DMS153 (cell line): ENCODE measurements at regions not wholly inside any gene's neighbourhood (a gene's known extent, or its start where the extent isn't known, plus 50 kb on each side); places are given as distances from the start of the nearest gene placed in this dataset.
"Not testable (repeated sequence)": the region's sequence is repeated elsewhere in the genome, so short reads cannot be mapped to it uniquely, and the experiment has no call there.

Experiments
- DNase-seq: peaks from one replicate; lab custom pipeline; 2025; lab: John Stamatoyannopoulos, UW

DNA sequence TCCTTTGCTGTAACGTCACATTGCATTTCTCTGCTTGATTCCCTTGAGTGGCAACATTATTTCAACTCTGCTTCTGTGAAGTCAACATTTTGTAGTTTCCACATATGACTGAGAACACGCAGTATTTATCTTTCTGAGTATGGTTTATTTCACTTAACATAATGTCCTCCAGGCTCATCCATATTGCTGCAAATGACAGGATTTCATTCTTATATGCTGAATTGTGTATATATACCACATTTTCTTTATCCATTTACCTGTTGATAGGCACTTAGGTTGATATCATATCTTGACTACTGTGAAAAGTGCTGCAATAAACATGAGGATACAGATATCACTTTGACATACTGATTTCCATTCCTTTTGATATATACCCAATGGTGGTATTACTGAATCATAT, 878.5 kb downstream of the PLOD2 start:
- no peak for DNase-seq

DNA sequence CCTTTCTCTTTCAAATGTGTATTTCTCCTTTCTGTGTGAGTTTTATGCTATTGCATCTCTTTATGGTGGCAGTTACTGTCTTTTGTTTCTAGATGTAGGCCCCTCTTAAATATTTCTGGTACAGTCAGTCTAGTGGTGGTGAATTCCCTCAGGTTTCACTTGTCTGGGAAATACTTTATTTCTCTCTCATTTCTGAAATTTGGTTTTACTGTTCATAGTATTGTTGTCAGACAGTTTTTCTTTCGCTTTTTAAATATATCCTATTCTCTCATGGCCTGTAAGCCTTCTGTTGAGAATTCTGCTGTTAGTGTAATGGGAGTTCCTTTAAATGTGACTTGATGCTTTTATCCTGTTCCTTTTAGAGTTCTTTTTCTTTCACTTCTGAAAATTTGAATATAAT, 874.0 kb downstream of the PLOD2 start:
- no peak for DNase-seq

DNA sequence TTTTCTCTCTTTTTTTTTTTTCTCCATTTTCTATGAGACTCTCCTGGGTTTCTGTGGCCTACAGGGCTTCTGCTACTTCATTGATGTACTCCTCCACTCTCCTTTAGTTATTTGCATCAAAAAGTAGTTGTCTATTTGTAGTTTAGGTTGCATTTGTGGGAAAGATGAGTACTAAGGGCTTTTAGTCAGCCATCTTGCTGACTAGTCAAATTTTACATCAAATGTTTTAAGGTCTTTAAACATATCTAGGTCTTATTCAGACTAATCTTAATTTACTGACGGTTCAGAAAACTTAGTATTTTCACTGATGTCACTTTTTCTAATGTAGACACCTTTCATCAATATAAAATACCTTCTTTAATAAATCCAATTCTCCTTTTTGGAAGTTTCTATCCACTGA, 871.0 kb downstream of the PLOD2 start:
- DNase-seq: no peak

DNA sequence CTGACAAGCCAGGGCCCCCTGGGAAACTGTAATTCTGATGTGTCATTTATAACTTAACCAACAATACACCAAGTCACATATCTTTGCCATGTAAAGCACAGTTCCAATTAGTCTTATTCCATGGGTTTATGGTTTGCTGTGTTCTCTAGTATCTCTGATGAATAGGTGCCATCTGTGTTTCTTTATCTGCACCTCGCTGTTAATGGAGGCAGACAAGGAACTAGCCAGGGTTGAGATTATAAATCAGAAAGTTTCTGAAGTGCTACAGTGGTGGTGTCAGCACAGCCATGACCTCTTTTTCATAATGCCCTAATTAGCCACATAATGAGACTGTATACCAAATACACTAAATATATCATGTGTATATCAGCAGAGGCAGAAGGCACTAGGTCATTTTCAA, 866.4 kb downstream of the PLOD2 start:
- no peak for DNase-seq

DNA sequence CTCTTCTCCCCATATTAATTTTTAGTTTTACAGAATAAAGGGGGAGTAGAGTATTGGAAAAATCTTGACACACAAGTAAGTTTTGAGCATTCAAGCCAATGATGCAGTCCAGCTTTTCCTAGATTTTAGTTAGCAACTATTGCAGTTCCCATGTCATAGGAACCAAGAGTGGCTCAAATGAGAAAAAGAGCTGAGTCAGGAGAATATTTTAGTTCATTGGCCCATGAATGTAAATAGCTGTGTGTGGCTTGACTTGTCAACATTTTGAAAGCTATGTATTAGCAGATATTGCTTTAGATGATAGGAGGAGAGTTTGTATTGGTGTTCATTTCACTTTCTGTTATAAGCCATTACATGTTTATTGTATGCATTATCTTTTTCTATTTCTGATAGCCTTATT, 853.7 kb downstream of the PLOD2 start:
- no peak for DNase-seq

DNA sequence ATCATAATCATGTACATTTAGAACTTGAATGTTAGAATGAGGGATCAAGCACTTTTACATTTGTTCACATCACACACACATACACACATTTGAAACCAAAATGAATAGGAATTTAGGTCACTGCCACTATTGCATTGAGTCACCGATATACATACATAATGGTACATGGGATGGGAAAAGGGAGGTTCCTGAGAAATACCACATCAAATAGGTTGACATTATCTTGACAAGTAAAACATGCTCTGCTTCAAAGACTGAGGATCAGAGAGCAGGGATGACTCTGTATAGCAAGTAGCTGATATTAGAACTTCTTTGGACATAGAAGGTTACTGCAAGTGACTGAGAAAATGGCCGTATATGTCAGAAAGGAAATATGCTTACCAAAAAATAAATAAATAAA, 847.2 kb downstream of the PLOD2 start:
- no peak for DNase-seq

DNA sequence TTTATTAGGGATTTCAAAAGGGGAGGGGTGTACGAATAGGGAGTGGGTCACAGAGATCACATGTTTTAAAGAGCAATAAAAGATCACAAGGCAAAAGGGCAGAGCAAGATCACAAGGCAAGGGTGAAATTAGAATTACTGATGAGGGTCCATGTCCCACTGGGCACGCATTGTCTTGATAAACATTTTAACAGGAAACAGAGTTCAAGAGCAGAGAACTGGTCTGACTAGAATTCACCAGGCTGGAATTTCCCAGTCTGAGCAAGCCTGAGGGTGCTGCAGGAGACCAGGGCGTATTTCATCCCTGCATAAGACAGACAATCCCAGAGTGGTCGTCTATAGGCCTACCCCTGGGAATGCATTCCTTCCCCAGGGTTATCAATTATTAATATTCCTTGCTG, 844.7 kb downstream of the PLOD2 start:
- not testable (repeated sequence) for DNase-seq

DNA sequence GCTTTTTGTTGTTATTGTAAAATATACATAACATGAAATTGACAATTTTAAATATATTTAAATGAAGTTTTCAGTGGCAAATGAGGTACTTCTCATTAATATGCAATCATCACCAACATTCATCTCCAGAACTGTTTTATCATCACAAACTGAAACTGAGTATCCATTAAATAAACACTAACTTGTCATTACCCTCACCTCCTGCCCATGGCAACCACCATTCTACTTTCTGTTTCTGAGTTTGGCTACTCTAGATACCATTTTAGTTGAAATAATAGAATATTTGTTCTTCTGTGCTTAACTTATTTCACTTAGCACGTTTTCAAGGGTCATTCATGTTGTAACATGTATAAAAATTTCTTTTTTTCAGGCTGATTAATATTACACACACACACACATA, 834.3 kb downstream of the PLOD2 start:
- no peak for DNase-seq

DNA sequence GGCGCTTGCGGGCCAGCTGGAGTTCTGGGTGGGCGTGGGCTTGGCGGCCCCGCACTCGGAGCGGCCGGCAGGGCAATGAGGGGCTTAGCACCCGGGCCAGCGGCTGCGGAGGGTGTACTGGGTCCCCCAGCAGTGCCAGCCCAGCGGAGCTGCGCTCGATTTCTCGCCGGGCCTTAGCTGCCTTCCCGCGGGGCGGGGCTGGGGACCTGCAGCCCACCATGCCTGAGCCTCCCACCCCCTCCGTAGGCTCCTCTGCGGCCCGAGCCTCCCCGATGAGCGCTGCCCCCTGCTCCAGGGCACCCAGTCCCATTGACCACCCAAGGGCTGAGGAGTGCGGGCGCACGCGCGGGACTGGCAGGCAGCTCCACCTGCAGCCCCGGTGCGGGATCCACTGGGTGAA, 827.6 kb downstream of the PLOD2 start:
- not testable (repeated sequence) for DNase-seq

DNA sequence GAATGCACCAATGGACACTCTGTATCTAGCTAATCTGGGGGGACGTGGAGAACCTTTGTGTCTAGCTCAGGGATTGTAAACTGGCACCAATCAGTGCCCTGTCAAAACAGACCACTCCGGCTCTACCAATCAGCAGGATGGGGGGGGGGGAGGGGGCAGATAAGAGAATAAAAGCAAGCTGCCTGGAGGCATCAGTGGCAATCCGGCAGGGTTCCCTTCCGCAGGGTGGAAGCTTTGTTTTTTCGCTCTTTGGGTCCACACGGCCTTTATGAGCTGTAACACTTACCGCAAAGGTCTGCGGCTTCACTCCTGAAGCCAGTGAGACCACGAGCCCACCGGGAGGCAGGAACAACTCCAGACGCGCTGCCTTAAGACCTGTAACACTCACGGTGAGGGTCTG, 827.1 kb downstream of the PLOD2 start:
- DNase-seq: no peak

DNA sequence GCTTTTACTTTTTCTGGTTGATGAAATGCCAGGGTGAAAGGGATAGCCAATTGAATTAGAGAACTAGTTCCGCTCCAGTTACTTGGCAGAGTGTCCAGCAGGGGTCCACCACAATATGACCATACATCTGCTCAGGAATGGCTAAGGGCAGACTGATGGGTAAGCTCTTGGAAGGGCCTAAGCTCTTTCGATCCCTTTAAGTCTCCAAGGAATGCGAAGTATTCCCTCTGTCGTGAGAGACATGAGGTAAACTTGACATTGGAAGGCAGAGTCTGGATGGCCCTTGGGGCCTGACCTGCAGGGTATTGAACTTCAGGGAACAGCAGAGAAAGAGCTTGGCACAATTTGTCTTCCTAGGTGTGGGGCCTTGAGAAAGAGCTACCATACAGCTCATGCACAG, 805.8 kb downstream of the PLOD2 start:
- no peak for DNase-seq

DNA sequence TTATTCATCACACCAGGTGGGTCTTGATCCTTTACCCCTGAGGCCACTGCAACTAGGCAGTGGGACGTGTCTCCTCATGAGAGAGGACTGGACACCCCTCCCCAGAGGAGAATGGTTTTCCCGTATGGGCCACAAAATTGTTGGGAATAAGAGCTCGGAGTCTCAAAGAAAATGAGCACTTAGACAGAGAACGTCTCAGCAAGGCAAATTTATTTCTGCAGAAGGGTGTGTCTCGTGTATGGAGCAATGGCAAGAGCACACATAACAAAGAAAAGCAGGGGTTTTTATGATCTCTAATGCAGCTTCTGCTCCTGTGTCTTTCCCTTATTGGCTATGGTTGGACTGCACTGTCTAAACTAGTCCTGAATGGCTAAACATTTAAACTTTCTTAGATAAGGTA, 803.5 kb downstream of the PLOD2 start:
- no peak for DNase-seq

DNA sequence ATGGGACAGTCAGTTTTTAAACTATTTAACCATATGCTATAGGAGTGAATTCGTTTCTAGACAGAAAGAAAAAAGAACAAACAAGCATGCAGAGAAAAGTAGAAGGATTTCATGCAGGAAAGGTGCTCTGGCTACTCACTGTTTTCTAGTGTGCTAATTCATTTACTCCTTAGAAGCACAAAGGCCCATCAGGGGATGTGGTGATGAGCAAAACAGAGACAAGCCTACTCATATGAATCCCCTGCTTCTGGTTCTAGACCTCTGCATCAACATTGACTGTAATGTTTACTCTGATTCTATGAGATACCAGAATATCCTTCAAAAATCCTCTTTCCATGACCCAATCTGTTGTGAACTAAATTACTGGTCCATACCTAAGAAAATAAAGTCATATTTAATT, 801.9 kb downstream of the PLOD2 start:
- DNase-seq: no peak

DNA sequence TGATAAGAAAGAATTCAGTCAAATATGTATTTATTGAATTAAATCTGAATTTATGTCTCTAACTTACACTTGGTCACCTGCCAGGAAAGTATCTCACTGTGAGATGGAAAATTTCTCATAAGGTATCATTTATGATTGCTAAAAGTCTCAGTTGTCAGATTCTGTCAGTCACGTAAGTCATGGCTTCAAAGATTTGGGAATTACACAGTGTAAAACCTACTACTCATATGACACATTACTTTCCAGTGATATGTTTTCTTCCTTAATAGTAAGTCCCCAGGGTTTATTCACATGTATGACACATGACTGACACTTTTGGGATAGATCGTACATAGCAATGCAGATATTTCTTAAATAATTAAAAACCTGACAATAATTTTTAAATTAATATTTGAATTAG, 792.2 kb downstream of the PLOD2 start:
- DNase-seq: no peak

DNA sequence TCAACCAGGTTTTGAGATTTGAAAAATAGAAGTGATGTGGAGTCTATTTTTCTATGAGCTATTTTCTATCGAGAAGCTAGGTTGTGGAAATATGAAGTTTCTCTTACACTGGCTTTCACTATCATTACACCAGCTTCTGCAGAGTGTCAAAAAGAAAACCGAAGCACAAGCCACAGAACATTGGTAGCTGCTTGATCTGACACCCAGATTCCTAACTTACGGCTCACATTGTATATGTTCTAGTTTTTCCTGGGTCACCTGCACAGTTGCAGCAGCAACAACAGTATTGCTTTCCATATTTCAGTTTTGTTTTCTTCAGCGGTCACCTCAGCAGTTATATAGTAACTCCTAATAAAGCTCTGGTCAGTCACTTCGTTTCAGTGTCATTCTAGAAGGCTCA, 790.1 kb downstream of the PLOD2 start:
- no peak for DNase-seq

DNA sequence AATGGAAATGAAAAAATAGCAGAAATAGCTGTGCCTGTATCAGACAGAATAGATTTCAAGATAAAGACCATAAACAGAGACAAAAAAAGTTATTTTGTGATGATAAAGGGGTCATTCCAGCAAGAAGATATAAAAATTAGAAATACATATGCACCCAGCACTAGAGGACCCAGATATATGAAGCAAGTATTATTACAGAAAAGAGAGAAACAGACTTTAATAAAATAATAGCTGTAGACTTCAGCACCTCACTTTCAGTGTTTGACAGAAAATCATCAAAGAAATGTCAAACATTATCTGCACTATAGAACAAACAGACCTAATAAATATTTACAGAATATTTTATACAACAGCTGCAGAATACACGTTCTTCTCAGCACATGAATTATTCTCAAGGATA, 783.7 kb downstream of the PLOD2 start:
- no peak for DNase-seq

DNA sequence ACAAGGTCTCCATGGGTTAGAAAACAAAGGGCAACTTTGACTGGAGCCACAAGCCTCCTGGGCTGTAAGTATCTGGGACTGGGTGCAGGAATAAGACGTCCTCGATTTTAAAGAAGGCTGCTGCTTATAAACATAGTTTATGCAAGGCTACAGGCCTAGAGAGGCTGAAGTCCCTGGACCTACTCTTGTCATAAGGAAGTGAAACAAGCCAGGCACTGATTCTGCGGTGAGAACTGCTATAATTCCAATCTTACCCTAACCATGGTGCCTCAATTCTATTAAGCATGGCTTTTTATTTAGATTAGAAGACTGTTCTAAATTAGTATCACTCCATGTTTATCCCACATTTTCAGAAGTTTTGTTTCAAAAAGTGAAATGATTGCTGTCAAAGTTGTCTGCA, 777.6 kb downstream of the PLOD2 start:
- DNase-seq: no peak

DNA sequence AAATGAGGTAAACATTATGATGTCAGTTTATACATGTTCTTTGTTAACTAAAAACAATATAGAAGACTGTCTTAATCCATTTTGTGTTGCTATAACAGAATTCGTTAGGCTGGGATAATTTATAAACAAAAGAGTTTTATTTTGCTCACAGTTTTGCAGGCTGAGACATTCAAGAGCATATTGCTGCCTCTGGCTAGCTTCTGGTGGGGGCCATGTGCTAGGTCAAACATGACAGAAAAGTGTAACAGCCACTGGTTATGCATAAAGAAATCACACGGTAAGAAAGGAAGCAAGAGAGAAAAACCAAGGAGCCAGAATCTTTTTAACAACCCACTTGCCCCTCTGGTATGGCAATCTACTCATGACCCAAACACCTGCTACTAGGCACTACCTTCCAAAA, 776.7 kb downstream of the PLOD2 start:
- no peak for DNase-seq

DNA sequence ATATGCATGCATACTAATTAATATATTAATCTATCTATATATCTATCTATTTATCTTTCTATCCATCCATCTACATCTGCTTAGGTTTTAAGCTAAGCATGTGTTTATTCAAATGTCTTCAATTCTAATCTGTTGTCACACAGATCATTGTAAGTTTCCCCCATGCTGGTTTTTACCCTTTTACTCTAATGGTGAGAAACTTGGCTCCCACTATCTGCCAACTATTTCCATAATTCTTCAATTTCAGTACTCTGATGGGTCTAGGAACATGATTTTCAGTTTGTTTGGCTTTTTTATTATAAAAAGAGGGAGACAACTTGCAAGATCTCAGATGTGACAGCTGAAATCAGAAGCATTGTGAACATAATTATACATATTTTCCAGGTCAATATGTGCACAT, 773.8 kb downstream of the PLOD2 start:
- DNase-seq: no peak

DNA sequence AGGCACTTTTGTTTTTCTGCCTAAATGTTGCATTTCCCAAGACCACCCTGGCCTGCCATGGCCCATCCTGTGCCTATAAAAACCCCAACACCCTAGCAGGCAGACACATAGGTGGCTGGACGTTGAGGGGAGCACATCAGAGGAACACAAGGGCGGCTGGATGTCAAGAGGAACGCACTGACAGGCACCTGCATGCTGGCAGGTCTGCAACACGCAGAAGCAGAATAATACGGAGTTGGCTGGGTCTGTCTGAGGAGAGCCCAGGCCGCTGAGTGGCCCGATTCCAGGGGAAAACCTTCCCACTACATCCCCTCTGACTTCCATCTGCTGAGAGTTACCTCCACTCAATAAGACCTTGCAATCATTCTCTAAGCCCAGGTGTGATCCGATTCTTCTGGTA, 765.6 kb downstream of the PLOD2 start:
- DNase-seq: no peak

DNA sequence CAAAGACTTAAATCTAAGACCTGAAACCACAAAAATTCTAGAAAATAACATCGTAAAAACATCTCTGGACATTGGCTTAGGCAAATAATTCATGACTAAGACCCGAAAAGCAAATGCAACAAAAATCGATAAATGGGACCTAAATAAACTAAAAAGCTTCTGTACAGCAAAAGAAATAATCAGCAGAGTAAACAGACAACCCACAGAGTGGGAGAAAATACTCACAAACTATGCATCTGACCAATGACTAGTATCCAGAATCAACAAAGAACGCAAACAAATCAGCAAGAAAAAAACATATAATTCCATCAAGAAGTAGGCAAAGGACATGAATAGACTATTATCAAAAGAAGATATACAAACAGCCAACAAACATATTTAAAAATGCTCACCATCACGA, 749.4 kb downstream of the PLOD2 start:
- no peak for DNase-seq

DNA sequence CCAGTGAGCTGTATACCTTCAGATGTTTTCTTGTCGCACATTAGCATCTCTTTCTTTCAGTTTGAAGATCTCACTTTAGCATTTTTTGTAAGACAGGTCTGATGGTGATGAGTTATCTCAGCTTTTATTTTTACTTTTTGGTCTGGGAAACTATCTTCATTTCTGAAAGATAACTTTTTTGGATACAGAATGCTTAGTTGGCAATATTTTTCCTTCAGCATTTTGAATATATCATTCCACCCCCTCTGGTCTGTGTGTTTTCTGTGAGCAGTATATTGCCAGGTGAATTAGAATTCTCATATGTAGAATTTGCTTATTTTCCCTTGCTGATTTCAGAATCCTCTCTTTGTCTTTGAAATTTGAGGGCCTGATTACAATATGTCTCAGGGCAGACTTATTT, 743.3 kb downstream of the PLOD2 start:
- DNase-seq: no peak

DNA sequence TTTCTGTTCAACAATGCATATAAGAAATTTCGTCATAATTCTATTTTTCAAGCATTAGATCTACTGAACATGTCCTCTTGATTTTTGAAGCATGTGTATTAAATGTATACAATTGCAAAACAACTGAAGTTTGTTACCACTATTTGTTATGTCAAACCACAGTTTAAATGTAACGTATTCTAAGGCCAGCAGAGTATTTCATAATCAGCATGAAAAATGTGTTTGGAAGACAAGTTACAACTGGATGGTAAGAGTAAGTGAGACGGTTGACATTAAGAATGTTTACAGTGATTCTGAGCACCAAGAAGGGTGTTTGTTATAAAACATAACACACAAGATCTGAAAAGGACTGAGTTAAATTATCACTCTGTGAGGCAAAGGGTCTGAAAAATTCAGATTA, 738.4 kb downstream of the PLOD2 start:
- DNase-seq: no peak

DNA sequence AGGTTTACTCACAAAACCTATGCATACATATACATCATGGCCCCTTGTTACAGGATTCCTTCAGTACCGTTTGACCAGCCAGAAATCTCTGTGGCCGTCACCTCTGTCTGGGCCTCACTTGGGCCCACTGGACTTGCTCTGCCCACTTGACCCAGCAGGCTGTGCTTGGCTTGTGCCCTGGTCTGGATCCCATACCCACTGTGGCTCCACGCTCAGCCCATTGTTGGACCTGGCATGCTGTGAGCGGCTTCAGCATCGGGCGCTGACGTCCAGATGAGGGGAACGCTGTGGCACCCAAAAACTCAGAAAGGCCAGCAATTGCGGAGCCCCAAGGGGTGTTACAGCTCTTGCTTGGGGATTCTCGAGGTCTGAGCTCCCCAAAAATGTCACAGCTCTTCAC, 733.6 kb downstream of the PLOD2 start:
- no peak for DNase-seq

DNA sequence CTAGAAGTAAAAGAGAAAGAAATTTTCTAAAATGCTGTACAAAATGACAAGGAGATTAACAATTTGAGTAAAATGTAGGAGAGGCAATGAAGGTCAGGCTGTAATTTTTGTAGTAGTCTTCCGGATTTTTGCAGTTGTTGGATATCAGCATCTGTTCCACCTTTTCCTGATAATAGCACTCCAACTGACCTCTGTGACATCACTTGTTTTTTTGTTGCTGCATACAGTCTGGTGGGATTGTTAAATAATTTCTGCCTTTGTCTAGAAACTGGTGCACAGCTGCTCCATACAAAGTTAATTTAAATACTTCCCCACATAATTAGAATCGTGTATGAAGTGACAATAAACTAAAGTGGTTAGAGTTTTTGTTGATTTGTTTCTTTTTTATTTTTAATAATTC, 731.4 kb downstream of the PLOD2 start:
- no peak for DNase-seq
